Thyroid gland (tissue), 4 donors: ENCODE measurements at regions not wholly inside any gene's neighbourhood (a gene's known extent, or its start where the extent isn't known, plus 50 kb on each side); places are given as distances from the start of the nearest gene placed in this dataset.

Experiments
- CTCF ChIP-seq, 6 experiments: fragments of 200-600 bp in 3 of 6; fragments of 450-650 bp in 3 of 6; sonication (generic) in 3 of 6; IDR thresholded peaks; one replicate each; pipeline ENCODE4 v1.5.1; 2016 to 2019; ENCODE audit warnings: antibody characterized with exemption in 6 of 6, mild to moderate bottlenecking in 2 of 6, inconsistent platforms in 1 of 6, moderate library complexity in 1 of 6
- POLR2A ChIP-seq, 2 donors: fragments of 450-650 bp; IDR thresholded peaks; one replicate each; pipeline ENCODE4 v1.6.1; 2017; ENCODE audit warnings: antibody characterized with exemption in 2 of 2, mild to moderate bottlenecking in 2 of 2, moderate library complexity in 1 of 2

GRCh38 chr19:29029268-29029958 lies 183.5 kb downstream of the UQCRFS1 start:
- TF ChIP-seq CTCF (IDR thresholded peaks at IDR 0.05) (no peak), POLR2A (IDR thresholded peaks at IDR 0.05) (no peak)
